ENCODE measurements at regions not wholly inside any gene's neighbourhood (a gene's known extent, or its start where the extent isn't known, plus 50 kb on each side); places are given as distances from the start of the nearest gene placed in this dataset.
"Not testable (repeated sequence)": the region's sequence is repeated elsewhere in the genome, so short reads cannot be mapped to it uniquely, and the experiment has no call there.

GRCh38 chr10:22824520-22824919 lies 103.3 kb upstream of the ARMC3 start:
- DNase-seq: no peak

- no peak for DNase-seq
Observed at GRCh38 chr10:22823109-22823508, 104.7 kb upstream of the ARMC3 start.

- not testable (repeated sequence) for DNase-seq
Observed at GRCh38 chr10:22821921-22822320, 105.9 kb upstream of the ARMC3 start.

- no peak for DNase-seq
Observed at GRCh38 chr10:22821501-22821900, 106.4 kb upstream of the ARMC3 start.

- no peak for DNase-seq
Observed at GRCh38 chr10:22816298-22816653, 101.9 kb upstream of the PIP4K2A start.

GRCh38 chr10:22810643-22811465 lies 96.5 kb upstream of the PIP4K2A start:
- DNase-seq: no peak

GRCh38 chr10:22807238-22807637 lies 92.9 kb upstream of the PIP4K2A start:
- DNase-seq: no peak

GRCh38 chr10:22805304-22805703 lies 90.9 kb upstream of the PIP4K2A start:
- peak; percentile 4 for DNase-seq

- no peak for DNase-seq
Observed at GRCh38 chr10:22803261-22803885, 89.0 kb upstream of the PIP4K2A start.

- no peak for DNase-seq
Observed at GRCh38 chr10:22801785-22802184, 87.4 kb upstream of the PIP4K2A start.

- not testable (repeated sequence) for DNase-seq
Observed at GRCh38 chr10:22797796-22798195, 83.4 kb upstream of the PIP4K2A start.

GRCh38 chr10:22795546-22795945 lies 81.2 kb upstream of the PIP4K2A start:
- no peak for DNase-seq

GRCh38 chr10:22792161-22792560 lies 77.8 kb upstream of the PIP4K2A start:
- DNase-seq: no peak

- DNase-seq: peak; percentile 7
Observed at GRCh38 chr10:22791665-22792064, 77.3 kb upstream of the PIP4K2A start.

GRCh38 chr10:22784668-22785067 lies 70.3 kb upstream of the PIP4K2A start:
- DNase-seq: no peak

GRCh38 chr10:22783807-22784206 lies 69.4 kb upstream of the PIP4K2A start:
- DNase-seq: no peak

- DNase-seq: no peak
Observed at GRCh38 chr10:22780474-22780885, 66.1 kb upstream of the PIP4K2A start.

- no peak for DNase-seq
Observed at GRCh38 chr10:22779331-22780019, 65.1 kb upstream of the PIP4K2A start.

GRCh38 chr10:22774102-22774501 lies 59.7 kb upstream of the PIP4K2A start:
- no peak for DNase-seq

- DNase-seq: not testable (repeated sequence)
Observed at GRCh38 chr10:22771631-22772030, 57.3 kb upstream of the PIP4K2A start.

- no peak for DNase-seq
Observed at GRCh38 chr10:22770270-22770669, 55.9 kb upstream of the PIP4K2A start.

GRCh38 chr10:22767859-22768258 lies 53.5 kb upstream of the PIP4K2A start:
- DNase-seq: no peak

- DNase-seq: no peak
Observed at GRCh38 chr10:22766693-22767092, 52.3 kb upstream of the PIP4K2A start.
